ENCODE measurements at regions not wholly inside any gene's neighbourhood (a gene's known extent, or its start where the extent isn't known, plus 50 kb on each side); places are given as distances from the start of the nearest gene placed in this dataset.
"Not testable (repeated sequence)": the region's sequence is repeated elsewhere in the genome, so short reads cannot be mapped to it uniquely, and the experiment has no call there.

GRCh38 chr1:168490306-168490705 lies 53.5 kb downstream of the XCL2 start:
- DNase-seq (ENCODE audit: low spot score), result no peak

DNA sequence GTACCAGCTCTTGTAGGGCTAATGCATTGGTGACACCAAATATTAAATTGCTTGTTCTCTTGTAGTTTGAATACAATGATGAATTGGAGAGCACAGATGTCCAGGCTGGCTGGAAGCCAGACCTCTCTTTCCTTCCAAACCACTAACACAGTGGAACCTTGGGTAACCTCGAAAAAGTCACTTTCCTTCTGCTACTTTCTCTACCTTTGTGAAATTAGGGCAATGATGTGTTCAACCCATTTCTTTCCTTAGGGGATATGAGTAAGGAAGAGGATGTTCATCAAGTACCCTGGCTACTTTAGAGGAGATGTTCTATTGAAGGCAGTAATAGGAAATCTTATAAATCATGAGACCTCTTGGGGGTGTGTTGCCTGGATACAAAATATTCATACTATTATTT lies 55.7 kb downstream of the XCL2 start:
- DNase-seq (ENCODE audit: low spot score), result peak; percentile 38

DNA sequence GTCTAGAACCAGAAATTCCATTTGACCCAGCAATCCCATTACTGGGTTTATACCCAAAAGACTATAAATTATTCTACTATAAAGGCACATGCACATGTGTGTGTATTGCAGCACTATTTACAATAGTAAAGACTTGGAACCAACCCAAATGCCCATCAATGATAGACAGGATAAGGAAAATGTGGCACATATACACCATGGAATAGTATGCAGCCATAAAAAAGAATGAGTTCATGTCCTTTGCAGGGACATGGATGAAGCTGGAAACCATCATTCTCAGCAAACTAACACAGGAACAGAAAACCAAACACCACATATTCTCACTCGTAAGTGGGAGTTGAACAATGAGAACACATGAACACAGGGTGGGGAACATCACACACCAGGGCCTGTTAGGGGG lies 57.0 kb downstream of the XCL2 start:
- not testable (repeated sequence) for DNase-seq (ENCODE audit: low spot score)

DNA sequence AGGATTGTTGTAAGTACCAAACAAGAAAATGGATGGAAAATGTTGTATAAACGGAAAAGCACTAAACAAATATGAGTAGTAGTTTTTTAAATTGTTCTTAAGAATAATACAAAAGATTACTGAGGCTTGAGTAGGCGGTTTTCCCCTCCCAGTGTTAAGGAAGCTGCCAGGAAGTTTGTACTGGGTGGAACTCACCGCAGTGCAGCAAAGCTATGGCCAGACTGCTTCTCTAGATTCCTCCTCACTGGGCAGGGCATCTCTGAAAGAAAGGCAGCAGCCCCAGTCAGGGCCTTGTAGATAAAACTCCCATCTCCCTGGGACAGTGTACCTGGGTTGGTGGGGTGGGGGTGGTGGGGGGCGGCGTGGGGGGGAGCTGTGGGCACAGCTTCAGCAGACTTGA lies 58.7 kb downstream of the XCL2 start:
- DNase-seq (ENCODE audit: low spot score), result peak; percentile 24

DNA sequence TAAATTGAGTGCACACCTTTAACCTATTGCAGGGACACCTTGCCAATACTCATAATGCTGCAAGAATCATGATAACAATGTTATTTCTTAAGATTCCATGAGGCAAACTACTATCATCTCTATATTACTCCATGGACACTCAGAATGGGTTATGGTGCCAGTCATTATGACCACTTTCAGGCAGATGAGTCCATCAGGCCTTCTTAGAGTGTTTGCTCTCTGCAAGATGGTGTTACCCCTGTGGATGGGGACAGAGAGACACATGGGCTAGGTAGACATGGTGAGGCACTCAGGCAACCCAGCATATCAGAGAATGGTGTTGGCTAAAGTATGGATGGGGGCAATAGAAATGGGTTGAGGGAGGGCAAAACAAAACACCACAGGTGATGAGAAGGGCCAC lies 59.7 kb downstream of the XCL2 start:
- no peak for DNase-seq (ENCODE audit: low spot score)

DNA sequence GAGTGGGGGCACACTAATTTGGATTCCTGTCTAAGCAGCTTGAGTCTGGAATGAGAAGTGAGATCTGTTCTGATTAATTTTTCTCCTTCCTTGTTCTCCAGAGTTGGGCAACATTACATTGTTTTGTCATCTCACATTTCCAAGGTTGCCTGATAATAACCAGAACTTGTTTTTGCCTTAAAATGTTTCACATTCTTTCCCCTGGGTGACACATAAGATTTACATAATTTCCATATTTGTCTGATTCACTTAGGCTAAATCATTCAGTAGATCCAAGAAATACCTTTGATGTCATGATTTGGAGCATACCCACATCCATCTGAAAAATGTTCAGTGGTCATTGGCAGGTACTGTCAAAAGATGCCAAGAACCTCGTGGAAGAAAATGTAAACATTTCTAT lies 60.3 kb downstream of the XCL2 start:
- peak; percentile 56 for DNase-seq (ENCODE audit: low spot score)

DNA sequence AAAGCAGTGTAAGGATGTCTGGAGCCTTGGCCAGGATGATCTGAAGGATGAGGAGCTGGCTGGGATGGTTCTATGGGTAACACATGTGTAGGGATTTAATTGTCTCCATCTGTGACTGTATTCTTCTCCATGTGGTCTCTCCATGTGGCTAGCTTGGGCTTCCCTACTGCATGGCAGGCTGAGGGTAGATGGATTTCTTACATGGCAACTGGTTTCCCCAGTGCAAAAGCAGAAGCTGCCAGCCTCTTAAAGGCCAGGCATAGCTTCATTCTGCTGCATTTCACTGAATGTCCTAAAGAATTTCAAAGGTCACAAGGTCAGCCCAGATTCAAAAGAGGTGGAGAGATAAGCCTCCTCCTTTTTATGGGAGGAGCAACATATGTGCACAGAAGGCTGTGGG lies 61.7 kb downstream of the XCL2 start:
- no peak for DNase-seq (ENCODE audit: low spot score)

- DNase-seq (ENCODE audit: low spot score), result no peak
Measured at GRCh38 chr1:168481586-168481985, 62.2 kb downstream of the XCL2 start.

- DNase-seq (ENCODE audit: low spot score), result no peak
Measured at GRCh38 chr1:168480997-168481396, 62.8 kb downstream of the XCL2 start.

GRCh38 chr1:168477792-168478191 lies 66.0 kb downstream of the XCL2 start:
- DNase-seq (ENCODE audit: low spot score), result no peak

DNA sequence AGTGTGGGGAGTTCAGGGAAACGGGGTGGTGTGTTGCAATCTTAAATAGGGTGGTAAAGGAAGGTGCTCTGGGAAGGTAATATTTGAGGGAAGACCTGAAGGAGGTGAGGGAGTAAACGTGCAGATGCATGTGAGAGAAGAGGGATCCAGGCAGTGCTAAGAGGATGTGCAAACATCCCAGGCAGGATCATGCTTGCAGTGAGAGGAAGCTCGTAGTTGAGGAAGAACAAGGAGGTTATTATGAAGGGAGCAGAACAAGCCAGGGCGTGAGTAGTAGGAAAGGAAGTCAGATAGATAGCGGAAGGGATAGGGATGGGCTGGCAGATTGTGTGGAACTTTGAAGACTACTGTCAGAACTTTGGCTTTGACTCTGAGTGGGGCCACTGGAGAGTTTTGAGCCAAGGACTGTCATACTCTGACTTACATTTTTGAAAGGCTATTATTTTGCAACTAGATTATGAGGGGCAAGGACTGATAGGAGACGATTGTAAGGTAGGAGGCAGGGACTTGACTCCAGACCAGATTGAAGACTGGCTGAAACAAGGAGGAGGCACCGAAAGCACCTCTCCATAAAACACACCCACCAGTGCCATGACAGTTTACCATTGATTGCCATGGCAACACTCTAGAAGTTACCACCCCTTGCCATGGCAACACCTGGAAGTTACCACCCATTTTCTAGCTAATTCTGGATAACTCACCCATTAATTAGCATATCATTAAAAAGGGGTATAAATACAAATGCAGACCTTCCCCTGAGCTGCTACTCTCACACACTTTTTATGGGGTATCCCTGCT lies 67.0 kb downstream of the XCL2 start:
- DNase-seq (ENCODE audit: low spot score), result no peak

- no peak for DNase-seq (ENCODE audit: low spot score)
Measured at GRCh38 chr1:168474322-168474721, 69.5 kb downstream of the XCL2 start.

GRCh38 chr1:168473126-168473525 lies 70.7 kb downstream of the XCL2 start:
- DNase-seq (ENCODE audit: low spot score), result no peak

DNA sequence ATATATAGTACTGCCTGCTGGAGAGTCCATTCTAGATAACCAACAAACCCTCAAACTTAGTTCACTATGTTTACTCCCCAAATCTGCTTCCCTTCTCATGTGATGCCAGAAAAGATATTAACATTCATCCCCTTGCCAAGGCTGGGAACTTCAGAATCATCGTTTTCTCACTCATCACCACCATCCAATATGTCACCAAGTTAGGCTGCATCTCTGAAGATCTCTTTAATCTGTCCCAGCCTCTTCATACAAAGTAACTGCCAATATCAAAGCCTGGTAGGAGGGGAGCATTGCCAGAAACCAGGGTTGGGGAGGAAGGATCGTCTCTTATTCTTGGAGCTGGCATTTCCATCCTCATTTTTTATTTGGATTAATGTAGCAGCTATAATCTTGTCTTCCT lies 71.6 kb downstream of the XCL2 start:
- no peak for DNase-seq (ENCODE audit: low spot score)

DNA sequence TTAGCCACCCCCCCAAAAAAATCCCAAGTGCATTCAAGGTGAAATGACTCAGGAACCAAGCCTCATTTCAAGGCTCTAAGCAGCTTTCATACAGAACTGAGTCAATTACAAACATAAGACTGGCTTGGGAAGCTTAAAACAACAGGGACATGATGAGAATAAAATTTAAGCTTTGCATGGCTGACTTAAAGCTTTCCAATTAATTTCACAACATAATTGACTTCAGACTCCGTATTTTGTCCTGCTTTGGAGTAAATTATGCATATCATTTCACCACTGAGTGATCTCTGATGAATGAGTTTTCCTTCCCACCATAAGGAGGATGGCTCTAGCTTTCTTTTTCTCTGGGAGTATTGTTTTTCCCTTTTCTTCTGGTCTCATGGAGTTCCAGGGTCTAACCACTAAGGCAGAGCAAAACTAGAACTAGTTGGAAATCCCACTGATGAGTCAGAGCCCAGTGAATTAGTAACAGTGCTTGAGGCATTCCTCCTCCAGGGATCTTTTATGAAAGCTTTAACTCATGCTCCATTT lies 72.8 kb downstream of the XCL2 start:
- DNase-seq (ENCODE audit: low spot score), result peak; percentile 33

- peak; percentile 64 for DNase-seq (ENCODE audit: low spot score)
Measured at GRCh38 chr1:168469690-168470089, 74.1 kb downstream of the XCL2 start.

DNA sequence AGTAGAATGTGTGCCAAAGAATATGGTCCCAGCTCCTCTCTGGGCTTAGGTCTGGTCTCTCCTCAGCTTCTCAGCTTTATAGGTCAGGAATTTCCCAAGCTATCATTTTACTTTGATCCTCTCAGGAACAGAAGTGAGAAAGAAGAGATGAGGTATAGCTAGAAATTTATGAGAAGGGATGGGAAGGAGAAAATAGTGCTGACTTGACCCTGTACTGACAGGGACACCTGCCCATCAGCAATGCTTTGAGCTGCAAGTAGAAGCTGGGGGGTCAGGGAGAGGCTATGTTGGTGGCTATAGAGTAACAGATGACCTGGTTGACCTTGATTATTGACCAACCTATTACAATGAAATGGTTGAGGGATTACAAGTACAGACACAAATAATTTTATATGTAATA lies 75.0 kb downstream of the XCL2 start:
- DNase-seq (ENCODE audit: low spot score), result no peak

DNA sequence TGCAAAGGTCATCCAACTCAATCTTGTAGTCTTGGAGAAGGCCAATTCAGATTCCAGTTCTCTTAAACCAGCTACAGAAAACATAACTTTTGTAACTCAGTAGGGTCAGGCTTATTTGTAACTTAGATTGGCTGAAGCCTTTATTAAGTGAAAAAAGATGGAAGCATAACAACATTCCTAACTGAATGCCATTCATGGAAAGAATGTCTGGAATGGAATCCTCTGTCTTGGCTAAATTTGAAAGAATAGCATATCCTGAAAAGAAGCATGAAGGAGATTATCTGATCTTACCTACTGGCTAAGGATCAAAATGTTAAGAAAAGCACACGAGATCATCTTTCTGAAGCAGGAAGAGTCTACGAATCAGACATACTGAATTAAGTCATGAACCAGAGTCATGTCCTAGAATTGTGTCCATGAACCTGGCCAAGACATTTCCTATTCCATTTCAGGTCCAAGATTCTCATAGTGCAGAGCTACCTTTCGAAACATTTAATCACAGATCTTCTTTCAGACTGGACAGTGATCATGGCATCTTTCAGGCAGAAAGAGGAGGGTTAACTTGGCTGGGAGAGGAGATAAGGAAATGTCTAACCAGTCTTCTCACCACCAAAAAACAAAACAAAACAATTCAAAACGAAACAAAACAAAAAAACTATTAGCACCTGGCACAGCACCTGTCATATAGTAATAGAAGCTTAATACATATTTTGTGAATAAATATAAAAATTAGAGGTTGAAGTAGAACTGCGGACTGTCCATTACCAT lies 75.6 kb downstream of the XCL2 start:
- DNase-seq (ENCODE audit: low spot score), result peak; percentile 45

GRCh38 chr1:168467452-168467851 lies 76.3 kb downstream of the XCL2 start:
- no peak for DNase-seq (ENCODE audit: low spot score)

GRCh38 chr1:168466714-168467131 lies 77.1 kb downstream of the XCL2 start:
- no peak for DNase-seq (ENCODE audit: low spot score)

GRCh38 chr1:168466092-168466713 lies 77.6 kb downstream of the XCL2 start:
- no peak for DNase-seq (ENCODE audit: low spot score)

- DNase-seq (ENCODE audit: low spot score), result not testable (repeated sequence)
Measured at GRCh38 chr1:168461108-168461507, 82.7 kb downstream of the XCL2 start.

DNA sequence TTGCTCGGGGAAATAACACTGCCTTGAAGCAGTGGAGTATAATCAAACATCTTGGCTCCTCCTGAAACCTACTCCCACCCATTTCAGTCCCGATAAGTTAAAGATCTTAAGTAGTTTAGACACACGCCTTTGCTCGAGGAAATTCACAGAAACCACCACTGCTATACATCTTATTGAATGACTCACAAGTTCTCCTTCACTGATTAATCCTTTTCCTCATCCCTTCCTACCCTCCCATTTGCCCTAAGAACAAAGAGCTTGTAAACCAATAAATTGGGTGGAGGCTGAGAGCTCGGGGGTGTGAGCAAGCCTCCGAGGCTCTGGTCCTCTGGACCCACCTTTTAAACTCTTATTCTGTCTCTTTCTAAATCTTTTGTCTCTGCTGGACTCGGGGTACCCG lies 86.5 kb downstream of the XCL2 start:
- DNase-seq (ENCODE audit: low spot score), result not testable (repeated sequence)
